ENCODE measurements at regions not wholly inside any gene's neighbourhood (a gene's known extent, or its start where the extent isn't known, plus 50 kb on each side); places are given as distances from the start of the nearest gene placed in this dataset.

DNA sequence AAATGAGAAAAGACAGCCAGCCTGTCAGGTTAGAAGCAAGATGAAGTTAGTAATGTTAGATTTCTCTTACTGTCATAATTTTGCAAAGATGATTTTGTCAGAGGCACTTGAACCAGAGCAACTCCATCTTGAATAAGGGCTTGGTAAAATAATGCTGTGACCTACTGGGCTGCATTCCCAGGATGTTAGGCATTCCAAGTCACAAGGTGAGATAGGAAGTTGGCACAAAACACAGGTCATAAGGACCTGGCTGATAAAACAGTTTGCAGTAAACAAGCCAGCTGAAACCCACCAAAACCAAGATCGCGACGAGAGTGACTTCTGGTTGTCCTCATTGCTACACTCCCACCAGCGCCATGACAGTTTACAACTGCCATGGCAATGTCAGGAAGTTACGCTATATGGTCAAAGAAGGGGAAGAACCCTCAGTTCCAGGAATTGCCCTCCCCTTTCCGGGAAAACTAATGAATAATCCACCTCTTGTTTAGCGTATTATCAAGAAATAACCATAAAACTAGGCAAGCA is 1313.5 kb upstream of the TMEM132C start (continued):
- no peak for TF ChIP-seq NR3C1 (CRISPR knock-in tag; conservative IDR thresholded peaks at IDR 0.05; ENCODE audit: low read depth)
- no peak for TF ChIP-seq SMAD4 (CRISPR knock-in tag; IDR thresholded peaks at IDR 0.05)
- no peak for TF ChIP-seq PRRX2 (CRISPR knock-in tag; IDR thresholded peaks at IDR 0.05)

- CTCF ChIA-PET: no interaction called here
- H3K9me3 Mint-ChIP-seq: peaks cover 80% of the 10 kb centered on the region
Measured at GRCh38 chr12:126960221-126960620, 1306.7 kb upstream of the TMEM132C start.

GRCh38 chr12:126960709-126961108 is 1306.3 kb upstream of the TMEM132C start:
- POLR2A ChIA-PET: no interaction called here
- no peak overlapping the region for H3K27ac Mint-ChIP-seq
- CTCF ChIA-PET: no interaction called here
- H3K9me3 Mint-ChIP-seq: peaks cover 78% of the 10 kb centered on the region
- no peak for TF ChIP-seq ARID4B (CRISPR knock-in tag; IDR thresholded peaks at IDR 0.05; ENCODE audit: borderline replicate concordance)
- no peak for TF ChIP-seq ZNF219 (CRISPR knock-in tag; IDR thresholded peaks at IDR 0.05; ENCODE audit: borderline replicate concordance)
- TF ChIP-seq, protein P1, sequence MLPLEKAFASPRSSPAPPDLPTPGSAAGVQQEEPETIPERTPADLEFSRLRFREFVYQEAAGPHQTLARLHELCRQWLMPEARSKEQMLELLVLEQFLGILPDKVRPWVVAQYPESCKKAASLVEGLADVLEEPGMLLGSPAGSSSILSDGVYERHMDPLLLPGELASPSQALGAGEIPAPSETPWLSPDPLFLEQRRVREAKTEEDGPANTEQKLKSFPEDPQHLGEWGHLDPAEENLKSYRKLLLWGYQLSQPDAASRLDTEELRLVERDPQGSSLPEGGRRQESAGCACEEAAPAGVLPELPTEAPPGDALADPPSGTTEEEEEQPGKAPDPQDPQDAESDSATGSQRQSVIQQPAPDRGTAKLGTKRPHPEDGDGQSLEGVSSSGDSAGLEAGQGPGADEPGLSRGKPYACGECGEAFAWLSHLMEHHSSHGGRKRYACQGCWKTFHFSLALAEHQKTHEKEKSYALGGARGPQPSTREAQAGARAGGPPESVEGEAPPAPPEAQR (CRISPR knock-in tag; IDR thresholded peaks at IDR 0.05): no peak
- no peak for TF ChIP-seq TP53 (CRISPR knock-in tag; IDR thresholded peaks at IDR 0.05)
- TF ChIP-seq, protein P2, sequence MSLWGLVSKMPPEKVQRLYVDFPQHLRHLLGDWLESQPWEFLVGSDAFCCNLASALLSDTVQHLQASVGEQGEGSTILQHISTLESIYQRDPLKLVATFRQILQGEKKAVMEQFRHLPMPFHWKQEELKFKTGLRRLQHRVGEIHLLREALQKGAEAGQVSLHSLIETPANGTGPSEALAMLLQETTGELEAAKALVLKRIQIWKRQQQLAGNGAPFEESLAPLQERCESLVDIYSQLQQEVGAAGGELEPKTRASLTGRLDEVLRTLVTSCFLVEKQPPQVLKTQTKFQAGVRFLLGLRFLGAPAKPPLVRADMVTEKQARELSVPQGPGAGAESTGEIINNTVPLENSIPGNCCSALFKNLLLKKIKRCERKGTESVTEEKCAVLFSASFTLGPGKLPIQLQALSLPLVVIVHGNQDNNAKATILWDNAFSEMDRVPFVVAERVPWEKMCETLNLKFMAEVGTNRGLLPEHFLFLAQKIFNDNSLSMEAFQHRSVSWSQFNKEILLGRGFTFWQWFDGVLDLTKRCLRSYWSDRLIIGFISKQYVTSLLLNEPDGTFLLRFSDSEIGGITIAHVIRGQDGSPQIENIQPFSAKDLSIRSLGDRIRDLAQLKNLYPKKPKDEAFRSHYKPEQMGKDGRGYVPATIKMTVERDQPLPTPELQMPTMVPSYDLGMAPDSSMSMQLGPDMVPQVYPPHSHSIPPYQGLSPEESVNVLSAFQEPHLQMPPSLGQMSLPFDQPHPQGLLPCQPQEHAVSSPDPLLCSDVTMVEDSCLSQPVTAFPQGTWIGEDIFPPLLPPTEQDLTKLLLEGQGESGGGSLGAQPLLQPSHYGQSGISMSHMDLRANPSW (CRISPR knock-in tag; conservative IDR thresholded peaks at IDR 0.05; ENCODE audit: low read depth): no peak
- TF ChIP-seq FOXJ3 (CRISPR knock-in tag; IDR thresholded peaks at IDR 0.05; ENCODE audit: borderline replicate concordance): no peak
- TF ChIP-seq, protein P3, sequence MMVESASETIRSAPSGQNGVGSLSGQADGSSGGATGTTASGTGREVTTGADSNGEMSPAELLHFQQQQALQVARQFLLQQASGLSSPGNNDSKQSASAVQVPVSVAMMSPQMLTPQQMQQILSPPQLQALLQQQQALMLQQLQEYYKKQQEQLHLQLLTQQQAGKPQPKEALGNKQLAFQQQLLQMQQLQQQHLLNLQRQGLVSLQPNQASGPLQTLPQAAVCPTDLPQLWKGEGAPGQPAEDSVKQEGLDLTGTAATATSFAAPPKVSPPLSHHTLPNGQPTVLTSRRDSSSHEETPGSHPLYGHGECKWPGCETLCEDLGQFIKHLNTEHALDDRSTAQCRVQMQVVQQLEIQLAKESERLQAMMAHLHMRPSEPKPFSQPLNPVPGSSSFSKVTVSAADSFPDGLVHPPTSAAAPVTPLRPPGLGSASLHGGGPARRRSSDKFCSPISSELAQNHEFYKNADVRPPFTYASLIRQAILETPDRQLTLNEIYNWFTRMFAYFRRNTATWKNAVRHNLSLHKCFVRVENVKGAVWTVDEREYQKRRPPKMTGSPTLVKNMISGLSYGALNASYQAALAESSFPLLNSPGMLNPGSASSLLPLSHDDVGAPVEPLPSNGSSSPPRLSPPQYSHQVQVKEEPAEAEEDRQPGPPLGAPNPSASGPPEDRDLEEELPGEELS (CRISPR knock-in tag; IDR thresholded peaks at IDR 0.05): no peak
- TF ChIP-seq E2F5 (CRISPR knock-in tag; IDR thresholded peaks at IDR 0.05): no peak
- H3K36me3 Mint-ChIP-seq: peaks cover 60% of the 10 kb centered on the region
- H3K4me1 Mint-ChIP-seq: no peaks in the 10 kb centered on the region
- DNase-seq (ENCODE audit: low spot score): no peak
- no peak for ATAC-seq
- peaks cover 9% of the 10 kb centered on the region; the same call in 1 of the 2 replicates for H3K27me3 Mint-ChIP-seq (ENCODE audit: low read depth)
- no peak overlapping the region for H3K4me3 Mint-ChIP-seq

More at GRCh38 chr12:126960221-126960620, 1306.7 kb upstream of the TMEM132C start:
- no peaks in the 10 kb centered on the region for H3K4me1 Mint-ChIP-seq
- ATAC-seq (no peak), DNase-seq (ENCODE audit: low spot score) (no peak)
- TF ChIP-seq GABPB1 (CRISPR knock-in tag; IDR thresholded peaks at IDR 0.05): no peak
- no peak for TF ChIP-seq SP1 (CRISPR knock-in tag; conservative IDR thresholded peaks at IDR 0.05)
- no peak for TF ChIP-seq ZNF219 (CRISPR knock-in tag; IDR thresholded peaks at IDR 0.05; ENCODE audit: borderline replicate concordance)
- TF ChIP-seq ZNF317 (CRISPR knock-in tag; IDR thresholded peaks at IDR 0.05; ENCODE audit: borderline replicate concordance, low read depth): no peak
- TF ChIP-seq ZNF396 (CRISPR knock-in tag; IDR thresholded peaks at IDR 0.05; ENCODE audit: borderline replicate concordance): no peak
- no peak overlapping the region for H3K4me3 Mint-ChIP-seq
- peaks cover 63% of the 10 kb centered on the region for H3K36me3 Mint-ChIP-seq
- POLR2A ChIA-PET: no interaction called here
- peaks cover 9% of the 10 kb centered on the region; the same call in 1 of the 2 replicates for H3K27me3 Mint-ChIP-seq (ENCODE audit: low read depth)
- no peak overlapping the region for H3K27ac Mint-ChIP-seq
